Activated naive CD4-positive, alpha-beta T cell treated with Interleukin-2 at 50 U/mL for 16 hours (primary cell): ENCODE measurements at regions not wholly inside any gene's neighbourhood (a gene's known extent, or its start where the extent isn't known, plus 50 kb on each side); places are given as distances from the start of the nearest gene placed in this dataset.
"Not testable (repeated sequence)": the region's sequence is repeated elsewhere in the genome, so short reads cannot be mapped to it uniquely, and the experiment has no call there.

Experiments used
- DNase-seq: peaks from one replicate; pipeline ENCODE4 v3.0.0-alpha.2; 2020

GRCh38 chr7:94277236-94277635 is 117.5 kb upstream of the COL1A2 start:
- no peak for DNase-seq

- no peak for DNase-seq
These were observed 113.8 kb upstream of the COL1A2 start for GRCh38 chr7:94280851-94281250.

- no peak for DNase-seq
These were observed 110.6 kb upstream of the COL1A2 start for GRCh38 chr7:94284104-94284503.

GRCh38 chr7:94286111-94286510 is 108.6 kb upstream of the COL1A2 start:
- no peak for DNase-seq

- no peak for DNase-seq
These were observed 106.6 kb upstream of the COL1A2 start for GRCh38 chr7:94288096-94288495.

- no peak for DNase-seq
These were observed 105.6 kb upstream of the COL1A2 start for GRCh38 chr7:94289071-94289470.

- no peak for DNase-seq
These were observed 100.1 kb upstream of the COL1A2 start for GRCh38 chr7:94294471-94295131.

GRCh38 chr7:94295850-94296249 is 98.8 kb upstream of the COL1A2 start:
- DNase-seq, result no peak

GRCh38 chr7:94296881-94297280 is 97.8 kb upstream of the COL1A2 start:
- DNase-seq, result no peak

GRCh38 chr7:94297397-94297838 is 97.3 kb upstream of the COL1A2 start:
- no peak for DNase-seq

GRCh38 chr7:94298943-94299342 is 95.8 kb upstream of the COL1A2 start:
- DNase-seq, result no peak

- DNase-seq, result no peak
These were observed 94.4 kb upstream of the COL1A2 start for GRCh38 chr7:94300176-94300835.

- DNase-seq, result no peak
These were observed 93.6 kb upstream of the COL1A2 start for GRCh38 chr7:94301024-94301586.

- no peak for DNase-seq
These were observed 91.6 kb upstream of the COL1A2 start for GRCh38 chr7:94303118-94303517.

- DNase-seq, result no peak
These were observed 91.0 kb upstream of the COL1A2 start for GRCh38 chr7:94303695-94304094.

GRCh38 chr7:94304878-94305277 is 89.8 kb upstream of the COL1A2 start:
- no peak for DNase-seq

- no peak for DNase-seq
These were observed 88.9 kb upstream of the COL1A2 start for GRCh38 chr7:94305836-94306235.

GRCh38 chr7:94307399-94308048 is 87.2 kb upstream of the COL1A2 start:
- DNase-seq, result no peak

GRCh38 chr7:94311515-94311914 is 83.2 kb upstream of the COL1A2 start:
- DNase-seq, result no peak

GRCh38 chr7:94313926-94314325 is 80.8 kb upstream of the COL1A2 start:
- DNase-seq, result no peak

GRCh38 chr7:94314413-94315410 is 80.0 kb upstream of the COL1A2 start:
- no peak for DNase-seq

- not testable (repeated sequence) for DNase-seq
These were observed 73.6 kb upstream of the COL1A2 start for GRCh38 chr7:94321138-94321537.

- no peak for DNase-seq
These were observed 70.9 kb upstream of the COL1A2 start for GRCh38 chr7:94323844-94324243.
